OCI-LY1 (cell line): ENCODE measurements at regions not wholly inside any gene's neighbourhood (a gene's known extent, or its start where the extent isn't known, plus 50 kb on each side); places are given as distances from the start of the nearest gene placed in this dataset.

ENCODE experiments used
- EZH2 ChIP-seq: fragments of 200-600 bp; sonication (generic), shearing (Covaris generic); IDR thresholded peaks from 2 replicates; pipeline ENCODE4 v1.8.0; 2017; ENCODE audit warnings: borderline replicate concordance, mixed run types, mild to moderate bottlenecking, antibody characterized with exemption, low read length, moderate library complexity, mixed read lengths
- TF ChIP-seq, protein P1 (sequence below): fragments of 200-600 bp; sonication (generic), shearing (Covaris generic); IDR thresholded peaks from 2 replicates; pipeline ENCODE4 v1.5.1; 2017; ENCODE audit warnings: mild to moderate bottlenecking, antibody characterized with exemption, low read length, moderate library complexity, mixed read lengths

DNA sequence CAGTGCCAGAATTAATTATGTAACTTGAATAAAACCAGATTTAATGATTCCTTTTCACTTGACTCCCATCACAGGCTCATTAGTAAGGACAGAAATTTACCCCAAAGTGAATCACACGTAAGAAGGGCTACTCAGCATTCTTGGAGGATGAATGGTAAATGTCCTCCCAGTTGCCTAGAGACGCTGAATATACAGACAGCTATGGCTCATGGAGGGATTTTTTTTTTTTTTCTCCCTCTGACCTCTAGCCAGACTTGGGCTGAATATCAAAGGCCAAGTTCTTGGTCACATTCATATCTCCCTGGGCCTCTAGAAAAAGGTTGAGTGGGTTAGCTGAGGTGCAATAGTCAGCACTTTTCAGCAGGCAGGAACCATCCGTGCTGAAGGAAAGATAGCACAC is 77.5 kb downstream of the PHLDA1 start:
- TF ChIP-seq, protein P1, sequence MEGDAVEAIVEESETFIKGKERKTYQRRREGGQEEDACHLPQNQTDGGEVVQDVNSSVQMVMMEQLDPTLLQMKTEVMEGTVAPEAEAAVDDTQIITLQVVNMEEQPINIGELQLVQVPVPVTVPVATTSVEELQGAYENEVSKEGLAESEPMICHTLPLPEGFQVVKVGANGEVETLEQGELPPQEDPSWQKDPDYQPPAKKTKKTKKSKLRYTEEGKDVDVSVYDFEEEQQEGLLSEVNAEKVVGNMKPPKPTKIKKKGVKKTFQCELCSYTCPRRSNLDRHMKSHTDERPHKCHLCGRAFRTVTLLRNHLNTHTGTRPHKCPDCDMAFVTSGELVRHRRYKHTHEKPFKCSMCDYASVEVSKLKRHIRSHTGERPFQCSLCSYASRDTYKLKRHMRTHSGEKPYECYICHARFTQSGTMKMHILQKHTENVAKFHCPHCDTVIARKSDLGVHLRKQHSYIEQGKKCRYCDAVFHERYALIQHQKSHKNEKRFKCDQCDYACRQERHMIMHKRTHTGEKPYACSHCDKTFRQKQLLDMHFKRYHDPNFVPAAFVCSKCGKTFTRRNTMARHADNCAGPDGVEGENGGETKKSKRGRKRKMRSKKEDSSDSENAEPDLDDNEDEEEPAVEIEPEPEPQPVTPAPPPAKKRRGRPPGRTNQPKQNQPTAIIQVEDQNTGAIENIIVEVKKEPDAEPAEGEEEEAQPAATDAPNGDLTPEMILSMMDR = no peak
- TF ChIP-seq EZH2 = no peak
